Mesodermal cell (in vitro differentiated cells): ENCODE measurements at regions not wholly inside any gene's neighbourhood (a gene's known extent, or its start where the extent isn't known, plus 50 kb on each side); places are given as distances from the start of the nearest gene placed in this dataset.
"Not testable (repeated sequence)": the region's sequence is repeated elsewhere in the genome, so short reads cannot be mapped to it uniquely, and the experiment has no call there.

Experiments used
- H3K27ac ChIP-seq: 2 replicates; pipeline ENCODE4 v1.7.0; 2013; ENCODE audit warnings: mild to moderate bottlenecking, low read depth, low read length, moderate library complexity; ENCODE audit not compliant: severe bottlenecking
- H3K36me3 ChIP-seq: 2 replicates; pipeline ENCODE4 v1.7.1; 2013; ENCODE audit warnings: mild to moderate bottlenecking, low read length, moderate library complexity; ENCODE audit not compliant: control insufficient read depth, insufficient read depth
- H3K4me1 ChIP-seq: one replicate; pipeline ENCODE4 v1.7.1; 2013; ENCODE audit warnings: mild to moderate bottlenecking, low read length; ENCODE audit not compliant: insufficient read depth, control insufficient read depth, poor library complexity, severe bottlenecking
- H3K4me3 ChIP-seq: 2 replicates; pipeline ENCODE4 v1.7.0; 2013; ENCODE audit warnings: low read length, control low read depth, mild to moderate bottlenecking; ENCODE audit not compliant: insufficient read depth, poor library complexity, severe bottlenecking; ENCODE audit errors: extremely low read depth
- H3K9me3 ChIP-seq: 2 replicates; pipeline ENCODE4 v1.7.1; 2013; ENCODE audit warnings: mild to moderate bottlenecking, low read length, moderate library complexity; ENCODE audit not compliant: control insufficient read depth
- WGBS, 2 experiments: methylation state at CpG; one replicate each; pipeline ENCODE4 v1.1.5; 2013; ENCODE audit warnings: missing lambda C conversion rate in 2 of 2; ENCODE audit not compliant: insufficient coverage in 2 of 2; 5-methylcytosine and 5-hydroxymethylcytosine counted together

- Histone ChIP-seq H3K4me3 (no peak overlapping the region), H3K4me1 (no peaks in the 10 kb centered on the region), H3K27ac (no peak overlapping the region), H3K36me3 (no peaks in the 10 kb centered on the region), H3K9me3 (no peaks in the 10 kb centered on the region)
- 84 to 100% methylated on average over 7 to 8 of the region's 14 CpGs for WGBS, 2 experiments
Observed at GRCh38 chr2:204143216-204144014, 206.9 kb downstream of the ICOS start.

GRCh38 chr2:204144492-204144891, 207.9 kb downstream of the ICOS start:
- Histone ChIP-seq H3K27ac (no peak overlapping the region), H3K4me3 (no peak overlapping the region), H3K4me1 (no peaks in the 10 kb centered on the region), H3K9me3 (no peaks in the 10 kb centered on the region), H3K36me3 (no peaks in the 10 kb centered on the region)
- WGBS, 2 experiments, result 94% methylated on average over 3 of the region's 3 CpGs; no CpG with 5 or more reads in 1 of the 2 experiments

- Histone ChIP-seq H3K27ac (no peak overlapping the region), H3K4me3 (no peak overlapping the region), H3K4me1 (no peaks in the 10 kb centered on the region), H3K9me3 (no peaks in the 10 kb centered on the region), H3K36me3 (no peaks in the 10 kb centered on the region)
- 39 to 57% methylated on average over 7 of the region's 13 CpGs for WGBS, 2 experiments
Observed at GRCh38 chr2:204145263-204145751, 208.7 kb downstream of the ICOS start.

GRCh38 chr2:204145791-204146190, 209.2 kb downstream of the ICOS start:
- no peak overlapping the region for H3K4me3 ChIP-seq
- H3K9me3 ChIP-seq, result no peaks in the 10 kb centered on the region
- no peak overlapping the region for H3K27ac ChIP-seq
- no peaks in the 10 kb centered on the region for H3K4me1 ChIP-seq
- 7 to 39% methylated on average over 5 of the region's 8 CpGs for WGBS, 2 experiments
- H3K36me3 ChIP-seq, result no peaks in the 10 kb centered on the region

- not testable (repeated sequence) for H3K27ac ChIP-seq, H3K4me3 ChIP-seq, H3K4me1 ChIP-seq, H3K36me3 ChIP-seq, H3K9me3 ChIP-seq
- 84 to 89% methylated on average over 2 of the region's 2 CpGs for WGBS, 2 experiments
Observed at GRCh38 chr2:204147040-204147439, 210.5 kb downstream of the ICOS start.

GRCh38 chr2:204150721-204151120, 214.2 kb downstream of the ICOS start:
- H3K4me3 ChIP-seq, result no peak overlapping the region
- 90 to 92% methylated on average over 4 to 7 of the region's 7 CpGs for WGBS, 2 experiments
- no peak overlapping the region for H3K27ac ChIP-seq
- no peaks in the 10 kb centered on the region for H3K4me1 ChIP-seq
- H3K9me3 ChIP-seq, result no peaks in the 10 kb centered on the region
- no peaks in the 10 kb centered on the region for H3K36me3 ChIP-seq

DNA sequence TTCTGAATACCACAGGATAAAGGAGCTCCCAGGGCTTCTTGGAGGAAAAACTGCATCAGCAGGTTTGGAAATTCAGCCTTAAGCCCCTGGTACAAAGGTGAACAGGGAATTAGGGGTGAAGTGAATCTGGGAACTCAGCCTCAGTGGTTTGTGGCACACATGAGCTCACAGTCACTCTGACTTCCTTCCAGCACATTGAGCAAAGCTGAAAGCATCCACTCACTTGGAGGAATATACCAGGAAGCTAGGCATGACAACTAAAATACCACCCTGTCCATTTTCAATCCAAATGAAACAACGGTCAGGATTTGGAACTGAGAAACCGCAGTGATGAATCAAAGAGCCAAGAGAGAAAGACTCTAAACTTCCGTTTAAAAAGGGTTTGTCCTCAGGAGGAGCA, 216.1 kb downstream of the ICOS start:
- WGBS, 2 experiments, result 89 to 90% methylated on average over 3 of the region's 3 CpGs
- Histone ChIP-seq H3K27ac (no peak overlapping the region), H3K4me1 (no peaks in the 10 kb centered on the region), H3K9me3 (peaks cover 3% of the 10 kb centered on the region), H3K4me3 (no peak overlapping the region), H3K36me3 (no peaks in the 10 kb centered on the region)

- peaks cover 8% of the 10 kb centered on the region for H3K9me3 ChIP-seq
- H3K4me3 ChIP-seq, result no peak overlapping the region
- 83% methylated on average over 1 of the region's 3 CpGs for WGBS, 2 experiments
- no peak overlapping the region for H3K27ac ChIP-seq
- H3K4me1 ChIP-seq, result no peaks in the 10 kb centered on the region
- H3K36me3 ChIP-seq, result no peaks in the 10 kb centered on the region
Observed at GRCh38 chr2:204154863-204155262, 218.3 kb downstream of the ICOS start.

GRCh38 chr2:204156456-204156855, 219.9 kb downstream of the ICOS start:
- H3K36me3 ChIP-seq, result no peaks in the 10 kb centered on the region
- H3K9me3 ChIP-seq, result peaks cover 8% of the 10 kb centered on the region
- no peak overlapping the region for H3K27ac ChIP-seq
- WGBS, 2 experiments, result 67% methylated on average over 1 of the region's 1 CpG; no CpG with 5 or more reads in 1 of the 2 experiments
- no peaks in the 10 kb centered on the region for H3K4me1 ChIP-seq
- H3K4me3 ChIP-seq, result no peak overlapping the region

DNA sequence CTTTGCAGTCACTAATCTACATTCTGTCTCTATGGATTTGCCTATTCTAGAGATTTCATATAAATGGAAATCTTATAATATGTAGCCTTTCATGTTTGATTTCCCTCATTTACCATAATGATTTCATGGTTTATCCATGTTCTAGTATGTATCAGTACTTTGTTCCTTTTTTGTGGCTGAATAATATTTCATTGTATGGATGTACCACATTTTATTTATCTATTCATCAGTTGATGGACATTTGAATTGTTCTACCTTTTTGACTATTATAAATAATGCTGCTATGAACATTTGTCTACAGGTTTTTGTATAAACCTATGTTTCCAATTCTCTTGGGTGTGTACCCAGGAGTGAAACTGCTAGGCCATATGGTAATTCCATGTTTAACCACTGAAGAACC, 221.1 kb downstream of the ICOS start:
- Histone ChIP-seq H3K4me3 (no peak overlapping the region), H3K4me1 (no peaks in the 10 kb centered on the region), H3K9me3 (peaks cover 8% of the 10 kb centered on the region), H3K27ac (no peak overlapping the region), H3K36me3 (no peaks in the 10 kb centered on the region)

DNA sequence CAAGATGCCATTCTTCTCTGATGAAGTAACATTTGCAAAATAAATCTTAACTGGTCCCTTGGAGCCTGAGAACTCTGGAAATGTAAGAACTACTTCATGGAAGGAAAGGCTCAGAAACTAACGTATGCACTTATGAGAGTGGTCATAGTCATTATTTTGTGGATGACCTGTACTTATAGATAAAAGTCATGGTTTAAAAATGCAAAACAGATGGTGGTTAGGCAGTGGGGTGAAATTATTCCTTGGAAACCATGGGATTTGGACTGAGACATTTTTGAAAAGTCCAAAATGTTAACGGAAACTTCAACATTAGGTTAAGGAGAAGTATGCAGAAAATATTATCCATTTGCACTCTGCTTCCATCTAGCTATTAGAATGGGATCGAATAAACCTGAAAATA, 223.0 kb downstream of the ICOS start:
- no peak overlapping the region for H3K4me3 ChIP-seq
- H3K4me1 ChIP-seq, result no peaks in the 10 kb centered on the region
- H3K9me3 ChIP-seq, result peaks cover 8% of the 10 kb centered on the region
- 86 to 100% methylated on average over 2 to 3 of the region's 3 CpGs for WGBS, 2 experiments
- no peak overlapping the region for H3K27ac ChIP-seq
- no peaks in the 10 kb centered on the region for H3K36me3 ChIP-seq
